H9 (cell line): ENCODE measurements at regions not wholly inside any gene's neighbourhood (a gene's known extent, or its start where the extent isn't known, plus 50 kb on each side); places are given as distances from the start of the nearest gene placed in this dataset.

Experiments
- DNase-seq: peaks from one replicate; pipeline ENCODE4 v3.0.0-alpha.2; 2017
- H2AFZ ChIP-seq: one replicate; pipeline ENCODE4 v1.6.1; 2013; ENCODE audit warnings: mild to moderate bottlenecking, low read length, control low read depth, moderate library complexity
- H2AK5ac ChIP-seq: 2 replicates; pipeline ENCODE4 v1.6.1; 2013; ENCODE audit warnings: low read length, control low read depth, mixed read lengths; ENCODE audit not compliant: insufficient read length
- H2BK120ac ChIP-seq: one replicate; pipeline ENCODE4 v1.6.1; 2013; ENCODE audit warnings: low read depth, mild to moderate bottlenecking, low read length, control low read depth, inconsistent platforms; ENCODE audit not compliant: poor library complexity, severe bottlenecking
- H2BK12ac ChIP-seq: 2 replicates; pipeline ENCODE4 v1.6.1; 2013; ENCODE audit warnings: low read length, control low read depth, mixed read lengths, low read depth; ENCODE audit not compliant: insufficient read length
- H2BK15ac ChIP-seq: 2 replicates; pipeline ENCODE4 v1.6.1; 2013; ENCODE audit warnings: low read depth, low read length, control low read depth
- H2BK20ac ChIP-seq: one replicate; pipeline ENCODE4 v1.6.1; 2013; ENCODE audit warnings: low read depth, mild to moderate bottlenecking, low read length, control low read depth, inconsistent platforms; ENCODE audit not compliant: poor library complexity, severe bottlenecking
- H2BK5ac ChIP-seq: 2 replicates; pipeline ENCODE4 v1.6.1; 2013; ENCODE audit warnings: low read length, control low read depth, mixed read lengths; ENCODE audit not compliant: insufficient read length
- H3K14ac ChIP-seq: 2 replicates; pipeline ENCODE4 v1.6.1; 2013; ENCODE audit warnings: low read length, control low read depth; ENCODE audit not compliant: insufficient read depth
- H3K18ac ChIP-seq: 2 replicates; pipeline ENCODE4 v1.6.1; 2013; ENCODE audit warnings: low read depth, mild to moderate bottlenecking, mixed read lengths, low read length, control low read depth; ENCODE audit not compliant: insufficient read length
- H3K23ac ChIP-seq: 2 replicates; pipeline ENCODE4 v1.6.1; 2013; ENCODE audit warnings: low read length, control low read depth, mixed read lengths, low read depth; ENCODE audit not compliant: insufficient read length
- H3K23me2 ChIP-seq: 2 replicates; pipeline ENCODE4 v1.6.1; 2013; ENCODE audit warnings: low read depth, mild to moderate bottlenecking, mixed read lengths, low read length, control low read depth; ENCODE audit not compliant: insufficient read length, poor library complexity, severe bottlenecking
- H3K27ac ChIP-seq: 2 replicates; pipeline ENCODE4 v1.5.1; 2013; ENCODE audit warnings: low read length, control low read depth, mixed read lengths, low read depth; ENCODE audit not compliant: insufficient read length
- H3K27me3 ChIP-seq: 2 replicates; pipeline ENCODE4 v1.6.1; 2013; ENCODE audit warnings: low read length, control low read depth, inconsistent platforms; ENCODE audit not compliant: insufficient read depth
- H3K4ac ChIP-seq: 2 replicates; pipeline ENCODE4 v1.6.1; 2013; ENCODE audit warnings: low read depth, mild to moderate bottlenecking, control low read depth, inconsistent platforms, low read length, moderate library complexity
- H3K4me1 ChIP-seq: 2 replicates; pipeline ENCODE4 v1.6.1; 2013; ENCODE audit warnings: low read length, control low read depth, inconsistent platforms; ENCODE audit not compliant: insufficient read depth
- H3K4me2 ChIP-seq: 2 replicates; pipeline ENCODE4 v1.6.1; 2013; ENCODE audit warnings: low read length, control low read depth, mixed read lengths; ENCODE audit not compliant: insufficient read length, insufficient read depth
- H3K56ac ChIP-seq: 2 replicates; pipeline ENCODE4 v1.6.1; 2013; ENCODE audit warnings: low read depth, mild to moderate bottlenecking, mixed read lengths, low read length, control low read depth; ENCODE audit not compliant: insufficient read length
- H3K79me1 ChIP-seq: 2 replicates; pipeline ENCODE4 v1.6.1; 2013; ENCODE audit warnings: low read depth, mild to moderate bottlenecking, moderate library complexity, low read length, control low read depth, inconsistent platforms; ENCODE audit not compliant: insufficient read depth, poor library complexity, severe bottlenecking
- H3K79me2 ChIP-seq: 2 replicates; pipeline ENCODE4 v1.6.1; 2013; ENCODE audit warnings: low read length, control low read depth, inconsistent platforms; ENCODE audit not compliant: insufficient read depth
- H3K9ac ChIP-seq: 2 replicates; pipeline ENCODE4 v1.6.1; 2013; ENCODE audit warnings: low read length, control low read depth, mixed read lengths; ENCODE audit not compliant: insufficient read length; ENCODE audit errors: extremely low read depth
- H3K9me3 ChIP-seq: one replicate; pipeline ENCODE4 v1.6.1; 2013; ENCODE audit warnings: low read depth, low read length, inconsistent platforms; ENCODE audit not compliant: control insufficient read depth
- H3T11ph ChIP-seq: one replicate; pipeline ENCODE4 v1.6.1; 2013; ENCODE audit warnings: mild to moderate bottlenecking, low read length, control low read depth, inconsistent platforms
- H4K20me1 ChIP-seq: one replicate; pipeline ENCODE4 v1.6.1; 2013; ENCODE audit not compliant: control insufficient read depth, insufficient read length, insufficient read depth
- H4K5ac ChIP-seq: 2 replicates; pipeline ENCODE4 v1.6.1; 2013; ENCODE audit warnings: low read depth, mild to moderate bottlenecking, mixed read lengths, low read length, control low read depth; ENCODE audit not compliant: insufficient read length
- H4K8ac ChIP-seq: replicated peaks from 2 replicates; pipeline ENCODE4 v1.6.1; 2013; ENCODE audit warnings: low read length, control low read depth, mixed read lengths, low read depth; ENCODE audit not compliant: insufficient read length
- H4K91ac ChIP-seq: 2 replicates; pipeline ENCODE4 v1.6.1; 2013; ENCODE audit warnings: low read depth, mild to moderate bottlenecking, moderate library complexity, mixed read lengths, low read length, control low read depth; ENCODE audit not compliant: insufficient read length
- H3K27ac Mint-ChIP-seq, 3 experiments: 2 replicates in 2 of 3; 3 replicates in 1 of 3; pipeline ENCODE4 v1.8.0; 2020 to 2021; ENCODE audit warnings: mixed read lengths in 3 of 3, mild to moderate bottlenecking in 1 of 3, moderate library complexity in 1 of 3
- H3K27me3 Mint-ChIP-seq: 2 replicates; pipeline ENCODE4 v1.8.0; 2021; ENCODE audit warnings: low read depth, mild to moderate bottlenecking, moderate library complexity, mixed read lengths
- H3K36me3 Mint-ChIP-seq, 3 experiments: 2 replicates in 2 of 3; 3 replicates in 1 of 3; pipeline ENCODE4 v1.8.0; 2020 to 2021; ENCODE audit warnings: low read depth in 3 of 3, mixed read lengths in 3 of 3; ENCODE audit not compliant: insufficient read depth in 1 of 3
- H3K4me1 Mint-ChIP-seq, 2 experiments: 2 replicates each; pipeline ENCODE4 v1.8.0; 2020; ENCODE audit warnings: mixed read lengths in 2 of 2
- H3K4me3 Mint-ChIP-seq, 2 experiments: 2 replicates in 1 of 2; 3 replicates in 1 of 2; pipeline ENCODE4 v1.8.0; 2020 to 2021; ENCODE audit warnings: mild to moderate bottlenecking in 2 of 2, mixed read lengths in 2 of 2, moderate library complexity in 1 of 2
- H3K9me3 Mint-ChIP-seq, 2 experiments: 2 replicates in 1 of 2; 3 replicates in 1 of 2; pipeline ENCODE4 v1.8.0; 2020; ENCODE audit warnings: mild to moderate bottlenecking in 2 of 2, mixed read lengths in 2 of 2, moderate library complexity in 1 of 2
- CTCF ChIP-seq: fragments of 200-600 bp; sonication (generic); conservative IDR thresholded peaks from 3 replicates; pipeline ENCODE4 v1.8.0; 2021; ENCODE audit warnings: antibody characterized with exemption, mild to moderate bottlenecking
- WGBS: extraction: QIAGEN DNeasy Blood & Tissue Kit; methylation state at CpG from one replicate; pipeline ENCODE4 v1.1.7; 2013; ENCODE audit warnings: missing lambda C conversion rate, low lambda C conversion rate, mixed read lengths; ENCODE audit not compliant: insufficient read length; ENCODE audit errors: extremely low coverage; 5-methylcytosine and 5-hydroxymethylcytosine counted together

GRCh38 chr11:23023319-23023718, 163.0 kb upstream of the CCDC179 start:
- no peaks in the 10 kb centered on the region for H3K9me3 Mint-ChIP-seq
- Histone ChIP-seq H3K27ac (no peak overlapping the region), H3K4me2 (no peak overlapping the region), H3K14ac (no peak overlapping the region), H2BK20ac (no peak overlapping the region), H3K23ac (no peak overlapping the region), H3K56ac (no peak overlapping the region), H3K18ac (no peak overlapping the region), H3K23me2 (no peaks in the 10 kb centered on the region), H3K4me1 (no peaks in the 10 kb centered on the region), H2BK5ac (no peak overlapping the region), H4K20me1 (no peaks in the 10 kb centered on the region), H3K27me3 (no peaks in the 10 kb centered on the region), H3T11ph (no peak overlapping the region), H2BK12ac (no peak overlapping the region), H3K79me2 (no peaks in the 10 kb centered on the region), H2BK120ac (no peak overlapping the region), H2BK15ac (no peak overlapping the region), H2AK5ac (no peak overlapping the region), H2AFZ (no peak overlapping the region), H4K91ac (no peak overlapping the region), H3K79me1 (no peaks in the 10 kb centered on the region), H3K9me3 (no peaks in the 10 kb centered on the region), H4K5ac (no peak overlapping the region), H4K8ac (no peak overlapping the region), H3K4ac (no peak overlapping the region), H3K9ac (no peak overlapping the region)
- H3K4me1 Mint-ChIP-seq: peaks cover 4 to 11% of the 10 kb centered on the region in 2 experiments; a peak in 2 of 4 replicates
- H3K27ac Mint-ChIP-seq: peak overlapping the region in 1 of 3 experiments; percentile 5; a peak in 2 of 7 replicates
- DNase-seq: no peak
- no peak overlapping the region for H3K4me3 Mint-ChIP-seq
- no peaks in the 10 kb centered on the region for H3K27me3 Mint-ChIP-seq
- H3K36me3 Mint-ChIP-seq: no peaks in the 10 kb centered on the region
- WGBS: no CpG with 5 or more reads among the region's 2 CpGs
- TF ChIP-seq CTCF: no peak
